Panc1 (cell line): ENCODE measurements at regions not wholly inside any gene's neighbourhood (a gene's known extent, or its start where the extent isn't known, plus 50 kb on each side); places are given as distances from the start of the nearest gene placed in this dataset.

Source experiments
- ATAC-seq: fragments of 200-7000 bp; cut with Tn5 transposase; 2 replicates; pipeline ENCODE4 v1.9.1; 2020; ENCODE audit warnings: mild to moderate bottlenecking, moderate library complexity
- BruUV-seq: library from RNA; stranded (reverse); fragments of 400-500 nt; replicated peaks from 2 replicates; lab custom pipeline; 2021; lab: Mats Ljungman, UMichigan
- CTCF ChIA-PET: fragments of 300-600 bp; sonication (Branson Sonifier 250); formaldehyde crosslinking; loops from one replicate; lab custom pipeline; 2022; ENCODE audit warnings: antibody characterized with exemption; lab: Charles Lee
- POLR2A ChIA-PET: fragments of 300-600 bp; sonication (Branson Sonifier 250); formaldehyde crosslinking; loops from one replicate; lab custom pipeline; 2022; ENCODE audit warnings: antibody characterized with exemption; lab: Charles Lee
- DNase-seq: peaks from one replicate; pipeline ENCODE4 v3.0.0-alpha.2; 2010; ENCODE audit warnings: low read depth, low spot score
- H3K27ac ChIP-seq: 2 replicates; pipeline ENCODE4 v1.5.1; 2011; ENCODE audit warnings: mild to moderate bottlenecking, low read length, inconsistent platforms
- H3K27me3 ChIP-seq: fragments of 200-500 bp; sonication (Bioruptor generic); 2 replicates; pipeline ENCODE4 v1.6.0; 2014; ENCODE audit warnings: low read length, inconsistent platforms; ENCODE audit not compliant: control insufficient read depth, insufficient read depth
- H3K36me3 ChIP-seq: fragments of 200-500 bp; sonication (Bioruptor generic); 2 replicates; pipeline ENCODE4 v1.5.1; 2014; ENCODE audit warnings: inconsistent platforms, mild to moderate bottlenecking, low read length, moderate library complexity; ENCODE audit not compliant: control insufficient read depth, insufficient read depth
- H3K4me1 ChIP-seq: 2 replicates; pipeline ENCODE4 v1.5.1; 2011; ENCODE audit warnings: inconsistent platforms, mild to moderate bottlenecking, low read length, moderate library complexity; ENCODE audit not compliant: control insufficient read depth, insufficient read depth
- H3K4me3 ChIP-seq, 2 experiments: 2 replicates each; pipeline ENCODE4 v1.5.1; 2011 to 2012; ENCODE audit warnings: low read depth in 2 of 2, low read length in 2 of 2, mild to moderate bottlenecking in 2 of 2, inconsistent platforms in 1 of 2, moderate library complexity in 1 of 2
- H3K9me3 ChIP-seq: fragments of 200-500 bp; sonication (Bioruptor generic); 2 replicates; pipeline ENCODE4 v1.5.1; 2014; ENCODE audit warnings: low read depth, mild to moderate bottlenecking, inconsistent platforms, low read length, moderate library complexity; ENCODE audit not compliant: control insufficient read depth, insufficient read depth
- CTCF ChIP-seq: fragments of 450-650 bp; IDR thresholded peaks from 2 replicates; pipeline ENCODE4 v1.5.1; 2017; ENCODE audit warnings: mild to moderate bottlenecking
- POLR2AphosphoS5 ChIP-seq: IDR thresholded peaks from 2 replicates; pipeline ENCODE4 v1.6.1; 2012; ENCODE audit warnings: mild to moderate bottlenecking, low read depth, low read length, moderate library complexity
- SIN3A ChIP-seq: IDR thresholded peaks from 2 replicates; pipeline ENCODE4 v1.6.1; 2012; ENCODE audit warnings: low read depth, mild to moderate bottlenecking, low read length, moderate library complexity, borderline replicate concordance; ENCODE audit not compliant: insufficient read depth
- TCF7L2 ChIP-seq: IDR thresholded peaks from 2 replicates; pipeline ENCODE4 v1.6.1; 2011; ENCODE audit warnings: mild to moderate bottlenecking, low read depth, low read length, inconsistent platforms
- in situ Hi-C: cut with HindIII; loops from 2 replicates; pipeline ENCODE4 v1.10.0; 2016; ENCODE audit warnings: low sequenced_read_pairs, low pct_unique_long_range_greater_than_20kb
- intact Hi-C: fragments of 100-400 bp; cut with micrococcal nuclease; formaldehyde crosslinking; loops from one replicate; pipeline ENCODE4 v1.10.0; 2022; ENCODE audit not compliant: unreplicated experiment
- TF ChIP-seq, protein P1 (sequence below), 2 experiments: IDR thresholded peaks; 2 replicates each; pipeline ENCODE4 v1.6.1; 2011 to 2012; ENCODE audit warnings: low read depth in 2 of 2, control low read depth in 1 of 2, low read length in 1 of 2, mild to moderate bottlenecking in 1 of 2, moderate library complexity in 1 of 2; ENCODE audit not compliant: insufficient read depth in 1 of 2

DNA sequence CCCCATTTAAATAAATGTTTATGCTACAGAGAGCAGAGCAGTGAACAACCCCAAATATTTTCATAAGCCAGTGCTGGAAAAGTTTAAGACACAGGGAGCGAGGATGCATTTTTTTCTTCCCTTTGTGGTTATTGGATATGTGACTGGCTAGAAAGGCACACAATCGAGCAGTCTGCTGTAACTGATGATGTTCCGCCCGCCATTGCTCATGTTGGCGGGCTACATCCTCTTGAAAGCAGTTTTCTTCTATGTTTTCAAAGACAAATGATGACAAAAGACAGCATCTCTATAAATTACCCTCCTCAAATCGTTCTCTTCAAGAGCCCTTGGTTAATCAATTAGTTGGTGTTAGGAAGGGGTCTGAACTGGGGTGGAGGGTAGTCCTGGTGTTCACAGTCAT, 269.8 kb downstream of the SKAP2 start:
- in situ Hi-C loops: no loop called here

GRCh38 chr7:26598867-26599266, 265.5 kb downstream of the SKAP2 start:
- POLR2A ChIA-PET: no interaction called here
- H3K36me3 ChIP-seq: no peaks in the 10 kb centered on the region
- BruUV-seq: no TSS peak
- no peak overlapping the region for H3K4me3 ChIP-seq
- TF ChIP-seq POLR2AphosphoS5 (no peak), SIN3A (no peak), TCF7L2 (no peak), CTCF (no peak)
- TF ChIP-seq, protein P1, sequence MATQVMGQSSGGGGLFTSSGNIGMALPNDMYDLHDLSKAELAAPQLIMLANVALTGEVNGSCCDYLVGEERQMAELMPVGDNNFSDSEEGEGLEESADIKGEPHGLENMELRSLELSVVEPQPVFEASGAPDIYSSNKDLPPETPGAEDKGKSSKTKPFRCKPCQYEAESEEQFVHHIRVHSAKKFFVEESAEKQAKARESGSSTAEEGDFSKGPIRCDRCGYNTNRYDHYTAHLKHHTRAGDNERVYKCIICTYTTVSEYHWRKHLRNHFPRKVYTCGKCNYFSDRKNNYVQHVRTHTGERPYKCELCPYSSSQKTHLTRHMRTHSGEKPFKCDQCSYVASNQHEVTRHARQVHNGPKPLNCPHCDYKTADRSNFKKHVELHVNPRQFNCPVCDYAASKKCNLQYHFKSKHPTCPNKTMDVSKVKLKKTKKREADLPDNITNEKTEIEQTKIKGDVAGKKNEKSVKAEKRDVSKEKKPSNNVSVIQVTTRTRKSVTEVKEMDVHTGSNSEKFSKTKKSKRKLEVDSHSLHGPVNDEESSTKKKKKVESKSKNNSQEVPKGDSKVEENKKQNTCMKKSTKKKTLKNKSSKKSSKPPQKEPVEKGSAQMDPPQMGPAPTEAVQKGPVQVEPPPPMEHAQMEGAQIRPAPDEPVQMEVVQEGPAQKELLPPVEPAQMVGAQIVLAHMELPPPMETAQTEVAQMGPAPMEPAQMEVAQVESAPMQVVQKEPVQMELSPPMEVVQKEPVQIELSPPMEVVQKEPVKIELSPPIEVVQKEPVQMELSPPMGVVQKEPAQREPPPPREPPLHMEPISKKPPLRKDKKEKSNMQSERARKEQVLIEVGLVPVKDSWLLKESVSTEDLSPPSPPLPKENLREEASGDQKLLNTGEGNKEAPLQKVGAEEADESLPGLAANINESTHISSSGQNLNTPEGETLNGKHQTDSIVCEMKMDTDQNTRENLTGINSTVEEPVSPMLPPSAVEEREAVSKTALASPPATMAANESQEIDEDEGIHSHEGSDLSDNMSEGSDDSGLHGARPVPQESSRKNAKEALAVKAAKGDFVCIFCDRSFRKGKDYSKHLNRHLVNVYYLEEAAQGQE (IDR thresholded peaks at IDR 0.05; ENCODE audit: insufficient read depth in 1 of 2, low read depth in 2 of 2, low read length in 1 of 2): no peak
- H3K27me3 ChIP-seq: peaks cover 21% of the 10 kb centered on the region
- H3K9me3 ChIP-seq: no peaks in the 10 kb centered on the region
- H3K27ac ChIP-seq: no peak overlapping the region
- CTCF ChIA-PET: no interaction called here
- in situ Hi-C loops: no loop called here
- intact Hi-C loops: no loop called here
- DNase-seq (no peak), ATAC-seq (no peak)
- H3K4me1 ChIP-seq: no peaks in the 10 kb centered on the region

More for the DNA sequence above, 269.8 kb downstream of the SKAP2 start:
- TF ChIP-seq SIN3A (no peak), CTCF (no peak), POLR2AphosphoS5 (no peak), TCF7L2 (no peak)
- TF ChIP-seq, protein P1 (IDR thresholded peaks at IDR 0.05; ENCODE audit: insufficient read depth in 1 of 2, low read depth in 2 of 2, low read length in 1 of 2): no peak
- H3K36me3 ChIP-seq: no peaks in the 10 kb centered on the region
- CTCF ChIA-PET: no interaction called here
- H3K4me1 ChIP-seq: no peaks in the 10 kb centered on the region
- ATAC-seq: no peak
- peaks cover 18% of the 10 kb centered on the region for H3K27me3 ChIP-seq
- POLR2A ChIA-PET: no interaction called here
- no peak overlapping the region for H3K27ac ChIP-seq
- BruUV-seq: no TSS peak
- no peak overlapping the region for H3K4me3 ChIP-seq
- intact Hi-C loops: no loop called here
- no peaks in the 10 kb centered on the region for H3K9me3 ChIP-seq
- DNase-seq: no peak
